HG02981 (cell line): ENCODE measurements at regions not wholly inside any gene's neighbourhood (a gene's known extent, or its start where the extent isn't known, plus 50 kb on each side); places are given as distances from the start of the nearest gene placed in this dataset.
"Not testable (repeated sequence)": the region's sequence is repeated elsewhere in the genome, so short reads cannot be mapped to it uniquely, and the experiment has no call there.

ENCODE experiments used
- ATAC-seq: cut with Tn5 transposase; IDR thresholded peaks from one replicate; pipeline ENCODE4 v1.9.1; 2021; ENCODE audit warnings: mild to moderate bottlenecking, moderate library complexity; ENCODE audit not compliant: unreplicated experiment

DNA sequence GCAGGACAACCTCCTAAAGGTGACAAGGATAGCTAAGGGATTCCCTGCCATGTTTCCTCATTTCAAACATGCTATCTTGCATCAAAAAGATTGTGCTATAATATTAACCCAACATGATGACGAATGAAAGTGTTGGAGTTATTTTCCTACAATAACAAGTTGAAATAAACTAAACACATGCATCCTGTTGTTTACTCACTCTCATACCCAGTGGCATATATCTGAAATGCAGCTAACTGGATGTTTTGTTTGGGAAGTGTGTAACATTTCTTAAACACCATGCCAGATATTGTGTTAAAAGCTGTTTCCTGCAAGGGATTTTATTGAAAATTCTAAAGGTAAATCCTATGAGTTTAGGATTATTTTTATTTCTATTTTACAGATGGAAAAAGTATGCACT, 139.6 kb downstream of the TFPI2 start:
- ATAC-seq = no peak

DNA sequence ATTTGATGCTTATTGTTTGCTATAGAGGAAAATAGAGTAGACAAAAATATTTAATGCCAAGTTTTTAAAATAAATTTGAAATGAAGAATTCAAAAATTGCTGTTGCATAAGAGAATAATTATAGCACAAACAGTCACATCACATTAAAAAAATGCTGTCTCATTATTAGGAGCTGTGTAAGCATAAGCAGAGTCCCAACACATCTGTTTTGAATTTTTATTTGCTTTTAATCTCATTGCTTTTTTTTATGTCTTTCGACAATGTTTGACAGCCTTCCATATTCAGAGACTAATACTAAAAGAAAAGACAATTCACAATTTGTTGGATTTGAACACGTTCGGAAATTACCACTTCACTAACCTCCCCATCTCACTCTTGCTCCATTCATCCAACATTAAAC, 143.5 kb downstream of the TFPI2 start:
- no peak for ATAC-seq

DNA sequence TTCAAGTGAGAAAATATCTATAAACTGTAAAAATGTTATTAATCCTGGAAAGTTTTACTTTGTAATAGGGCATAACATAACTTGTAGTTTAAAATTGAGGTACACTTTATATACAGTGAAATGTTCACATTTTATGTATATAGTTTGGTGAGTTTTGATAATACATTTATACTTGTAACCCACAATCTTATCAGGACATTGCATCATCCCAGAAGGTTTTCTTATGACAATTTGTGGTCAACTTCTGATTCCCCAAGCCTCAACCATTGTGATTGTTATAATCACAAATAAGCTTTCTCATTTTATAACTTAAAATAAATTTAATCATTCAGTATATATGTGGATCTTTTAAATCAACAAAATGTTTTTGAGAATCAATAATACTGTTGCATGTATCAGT, 151.1 kb downstream of the TFPI2 start:
- ATAC-seq = no peak

DNA sequence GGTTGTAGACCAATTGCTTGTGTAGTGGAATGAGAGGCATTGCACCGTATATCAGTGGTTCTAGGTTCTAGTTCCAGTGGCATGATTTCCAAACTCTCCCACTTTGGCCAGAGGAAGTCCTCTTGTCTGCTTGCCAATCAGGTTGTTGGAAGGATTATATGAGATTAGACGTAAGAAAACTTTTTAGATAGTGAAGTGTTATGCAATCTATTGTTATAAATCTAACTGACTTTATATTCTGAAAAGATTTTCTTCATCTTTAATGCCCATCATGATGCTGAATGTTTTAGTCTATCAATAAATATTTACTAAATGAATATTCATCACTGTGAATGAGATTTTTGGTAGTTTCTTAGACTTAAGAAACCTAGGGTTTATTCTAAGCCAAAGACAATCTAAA, 152.6 kb downstream of the TFPI2 start:
- ATAC-seq = no peak

DNA sequence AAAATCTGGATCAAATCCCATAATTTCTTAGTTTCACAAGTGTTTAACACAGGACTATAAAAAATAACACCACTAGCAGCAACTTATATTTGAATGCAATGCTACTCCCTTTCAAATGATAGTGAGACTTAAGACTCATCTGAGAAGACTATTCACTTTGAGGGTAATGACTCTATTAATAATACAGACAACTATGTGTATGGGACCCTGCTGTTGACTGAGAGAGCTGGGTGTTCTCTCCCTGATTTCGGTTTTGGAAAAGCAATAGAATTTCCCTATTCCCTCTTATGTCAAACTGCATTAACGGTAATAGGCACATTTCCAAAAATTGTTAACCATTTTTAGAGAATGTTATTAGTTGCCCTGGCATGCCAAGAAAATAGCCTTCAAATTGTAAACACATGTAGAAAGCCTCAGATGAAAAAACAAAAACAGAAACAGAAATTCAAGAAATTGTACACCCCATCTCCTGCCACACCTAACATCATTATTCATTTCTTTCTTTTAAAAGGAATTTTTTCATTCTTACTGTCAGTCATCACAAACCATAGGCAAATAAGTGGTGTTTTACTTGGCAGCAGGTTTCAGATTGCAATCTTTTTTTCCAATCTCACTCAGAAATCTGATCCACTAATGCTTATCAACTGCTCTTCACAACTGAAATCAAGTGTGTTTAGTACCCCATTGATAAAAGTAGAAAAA, 153.7 kb downstream of the TFPI2 start:
- no peak for ATAC-seq

DNA sequence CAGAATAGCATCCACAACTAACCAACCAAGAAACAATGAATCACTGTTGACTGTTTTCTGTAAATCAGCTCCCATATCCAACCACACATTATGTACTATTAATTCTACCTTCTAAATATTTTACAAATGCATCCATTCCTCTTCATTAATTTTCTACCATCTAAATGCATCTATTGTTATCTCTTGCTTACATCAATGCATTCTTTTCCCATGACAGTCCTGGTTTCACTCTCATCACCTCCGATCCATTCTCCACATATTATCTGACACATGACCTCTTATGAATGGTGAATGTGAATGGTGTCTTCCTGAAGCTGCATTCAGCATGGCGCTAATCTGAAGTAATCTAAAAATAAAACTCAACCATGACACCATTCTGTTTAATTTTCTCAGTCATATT, 153.8 kb upstream of the CALCR start:
- no peak for ATAC-seq

DNA sequence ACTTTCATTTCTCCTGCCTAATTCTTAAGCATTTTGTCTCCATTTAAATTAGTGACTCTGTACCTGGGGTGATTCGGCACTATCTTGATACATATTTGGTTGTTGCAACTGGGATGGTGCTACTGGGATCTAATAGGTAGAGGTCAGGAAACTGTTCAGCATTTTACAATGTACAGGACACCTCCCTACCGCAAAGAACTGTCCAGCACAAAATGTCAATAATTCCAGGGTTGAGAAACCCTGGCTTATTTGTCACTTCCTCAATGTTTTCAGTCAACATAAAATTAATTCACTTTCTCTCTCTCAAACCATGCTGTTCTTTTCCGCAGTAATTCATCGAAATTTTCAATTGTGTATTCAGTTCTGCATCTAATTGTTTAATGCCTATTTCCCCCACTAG, 151.4 kb upstream of the CALCR start:
- no peak for ATAC-seq

DNA sequence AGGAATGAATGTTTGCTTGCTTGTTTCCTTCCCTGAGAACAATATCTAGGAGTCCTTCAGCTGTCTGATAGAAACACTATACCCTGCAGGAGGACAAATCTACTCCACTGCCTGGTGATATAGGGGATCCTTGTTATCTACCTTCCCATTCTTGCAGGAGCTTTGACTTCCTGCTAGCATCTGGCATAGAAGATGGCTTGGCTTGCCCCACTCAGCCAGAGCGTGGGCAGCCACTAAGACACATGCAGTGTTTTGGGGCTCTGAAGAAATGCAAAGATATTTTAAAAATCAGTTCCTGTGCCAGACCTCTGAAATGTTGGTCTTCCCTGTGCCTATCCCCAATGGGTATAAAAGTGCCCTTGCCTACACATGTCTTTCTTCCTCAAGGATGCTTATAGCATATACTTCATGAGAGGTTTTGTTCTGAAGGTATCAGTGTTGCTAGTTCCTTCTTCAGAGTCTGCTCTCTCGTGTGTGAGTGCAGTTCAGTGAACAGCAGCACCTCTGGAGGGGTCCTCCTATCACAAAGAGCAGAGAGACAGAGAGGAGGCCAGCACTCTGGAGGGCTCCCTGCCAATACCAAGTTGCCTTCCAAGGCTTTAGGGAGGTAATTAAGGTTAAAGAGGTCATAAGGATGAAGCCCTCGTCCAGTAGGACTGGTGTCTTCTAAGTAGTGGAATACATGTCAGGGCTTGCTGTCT, 149.1 kb upstream of the CALCR start:
- no peak for ATAC-seq

DNA sequence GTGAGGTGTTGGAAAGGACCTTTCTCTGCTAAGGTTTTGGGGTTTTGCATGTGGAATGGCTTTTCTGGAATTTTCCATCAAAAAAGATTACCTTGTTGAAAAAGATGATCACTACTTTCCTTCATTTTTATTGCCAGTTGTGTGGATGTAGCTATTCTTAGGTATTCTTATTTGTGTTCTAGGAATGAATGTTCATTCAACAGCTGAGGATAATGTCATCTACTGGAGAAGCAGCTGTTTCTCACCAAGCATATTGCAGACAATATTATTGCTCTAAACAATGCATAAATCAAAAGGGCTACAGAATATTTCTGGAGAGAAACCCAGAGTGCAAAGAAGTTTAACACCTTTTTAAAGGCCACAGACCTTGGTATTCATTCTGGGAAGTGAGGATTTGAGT, 145.6 kb upstream of the CALCR start:
- ATAC-seq = no peak

DNA sequence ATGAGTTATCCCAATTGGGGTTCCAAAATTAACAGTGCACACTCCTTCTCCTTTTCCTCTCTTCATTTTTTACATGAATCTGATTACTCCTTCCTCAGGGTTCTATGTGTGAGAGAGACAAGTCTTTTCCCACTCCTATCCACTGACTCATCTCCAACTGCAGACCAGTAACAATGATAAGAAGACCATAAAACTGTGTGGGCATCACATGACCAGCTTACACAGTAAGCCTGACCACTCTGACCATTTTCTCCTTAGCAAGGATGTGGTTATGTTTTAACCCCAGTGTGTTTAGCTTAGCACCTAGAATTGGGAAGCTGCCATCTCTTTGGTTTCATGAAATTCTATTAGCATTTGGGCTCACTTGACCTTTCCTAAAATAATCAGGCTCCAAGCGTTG, 145.0 kb upstream of the CALCR start:
- ATAC-seq = no peak

DNA sequence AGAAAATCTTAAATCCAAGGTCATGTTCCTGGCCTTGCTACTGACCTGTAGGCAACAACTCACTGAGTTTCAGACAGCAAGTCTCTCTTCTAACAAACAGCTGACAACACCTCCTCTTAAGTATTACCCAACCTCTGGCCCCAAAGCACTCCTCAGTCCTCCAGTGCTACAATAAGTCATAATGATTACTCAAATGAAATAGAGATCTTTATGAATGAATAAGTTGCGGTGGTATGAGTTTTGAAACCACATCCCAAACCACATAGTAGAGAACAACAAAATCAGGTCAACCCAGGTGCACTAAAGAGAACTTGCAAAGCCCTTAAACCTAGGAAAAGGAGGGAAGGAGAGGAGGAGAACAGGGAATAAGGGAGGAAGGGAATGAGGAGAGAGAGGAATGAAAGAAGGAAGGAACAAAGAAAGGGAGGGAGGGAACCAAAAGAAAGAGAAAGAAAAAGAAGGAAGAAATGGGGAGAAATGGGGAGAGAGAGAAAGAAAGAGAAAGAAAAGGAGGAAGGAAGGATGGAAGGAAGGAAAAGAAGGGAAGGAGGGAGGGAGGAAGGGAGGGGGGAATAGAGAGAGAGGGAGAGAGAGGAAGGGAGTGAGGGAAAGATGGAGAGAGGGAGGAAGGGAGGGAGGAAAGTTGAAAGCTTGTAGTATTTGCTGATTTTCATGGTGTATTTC, 142.8 kb upstream of the CALCR start:
- no peak for ATAC-seq

DNA sequence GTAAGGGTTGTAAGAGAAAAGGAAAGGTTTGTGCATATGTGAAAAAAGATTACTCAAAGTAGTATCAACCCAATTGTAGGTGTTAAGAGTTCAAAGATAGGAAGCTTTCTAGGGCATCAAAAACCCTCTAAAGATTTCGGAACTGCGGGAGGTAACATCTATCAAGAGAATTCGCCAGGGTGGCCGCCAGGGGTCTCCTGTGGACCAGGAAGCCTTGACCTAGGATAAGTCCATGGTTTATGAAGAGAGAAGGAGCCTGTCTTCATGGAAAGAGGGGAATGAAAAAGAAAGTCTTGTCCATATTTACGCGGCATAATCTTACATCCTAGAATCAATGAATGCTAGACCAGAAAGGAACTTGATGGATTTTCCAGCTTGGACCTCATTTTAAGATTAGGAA, 140.7 kb upstream of the CALCR start:
- ATAC-seq = peak; percentile 75

DNA sequence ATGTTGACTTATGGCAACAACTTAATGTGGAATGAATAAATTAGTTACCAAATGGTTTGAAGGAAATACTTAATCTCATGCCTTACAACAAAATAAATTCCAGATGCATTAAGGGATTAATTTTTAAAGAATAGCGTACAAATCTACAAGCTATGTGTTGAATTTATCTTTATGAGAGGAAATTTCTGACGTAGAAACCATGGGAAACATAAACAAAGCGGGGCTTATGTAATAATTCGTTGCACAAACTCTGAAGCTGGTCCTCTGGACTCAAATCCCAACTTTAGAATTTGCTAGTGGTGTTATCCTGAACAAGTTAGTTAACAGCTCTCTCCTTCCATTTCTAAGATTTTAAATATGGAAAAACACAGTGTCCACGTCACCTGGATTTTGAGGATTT, 137.4 kb upstream of the CALCR start:
- ATAC-seq = no peak

DNA sequence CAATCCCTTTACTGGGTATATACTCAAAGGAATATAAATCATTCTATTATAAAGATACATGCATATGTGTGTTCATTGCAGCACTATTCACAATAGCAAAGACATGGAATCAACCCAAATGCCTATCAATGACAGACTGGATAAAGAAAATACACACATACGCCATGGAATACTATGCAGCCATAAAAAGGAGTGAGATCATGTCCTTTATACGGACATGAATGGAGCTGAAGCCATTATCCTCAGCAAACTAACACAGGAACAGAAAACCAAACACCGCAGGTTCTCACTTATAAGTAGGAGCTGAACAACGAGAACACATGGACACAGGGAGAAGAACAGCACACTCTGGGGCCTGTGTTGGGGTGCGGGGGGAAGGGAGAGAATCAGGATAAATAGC, 133.7 kb upstream of the CALCR start:
- ATAC-seq = not testable (repeated sequence)

DNA sequence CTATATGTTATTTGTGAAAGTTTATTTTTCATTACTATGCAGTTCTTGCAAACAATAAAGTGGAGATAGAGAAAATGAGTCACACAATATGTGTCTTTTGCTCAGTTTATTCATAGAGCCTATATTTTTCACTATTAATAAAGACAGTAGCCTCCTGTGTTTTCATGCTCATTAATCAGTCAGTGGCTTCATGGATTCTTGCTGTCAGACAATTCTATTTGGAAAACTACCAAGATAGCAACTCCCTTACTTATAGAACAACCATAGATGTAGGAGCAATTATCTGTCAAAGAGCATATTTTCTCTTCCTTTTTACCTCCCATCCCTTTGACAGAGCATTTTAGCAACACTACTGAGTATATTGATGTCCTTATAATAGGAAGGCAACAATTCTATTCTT, 132.7 kb upstream of the CALCR start:
- no peak for ATAC-seq

DNA sequence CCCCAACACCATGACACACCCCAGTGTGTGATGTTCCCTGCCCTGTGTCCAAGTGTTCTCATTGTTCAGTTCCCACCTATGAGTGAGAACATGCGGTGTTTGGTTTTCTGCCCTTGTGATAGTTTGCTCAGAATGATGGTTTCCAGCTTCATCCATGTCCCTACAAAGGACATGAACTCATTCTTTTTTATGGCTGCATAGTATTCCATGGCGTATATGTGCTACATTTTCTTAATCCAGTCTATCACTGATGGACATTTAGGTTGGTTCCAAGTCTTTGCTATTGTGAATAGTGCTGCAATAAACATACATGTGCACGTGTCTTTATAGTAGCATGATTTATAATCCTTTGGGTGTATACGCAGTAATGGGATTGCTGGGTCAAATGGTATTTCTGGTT, 131.6 kb upstream of the CALCR start:
- ATAC-seq = not testable (repeated sequence)

DNA sequence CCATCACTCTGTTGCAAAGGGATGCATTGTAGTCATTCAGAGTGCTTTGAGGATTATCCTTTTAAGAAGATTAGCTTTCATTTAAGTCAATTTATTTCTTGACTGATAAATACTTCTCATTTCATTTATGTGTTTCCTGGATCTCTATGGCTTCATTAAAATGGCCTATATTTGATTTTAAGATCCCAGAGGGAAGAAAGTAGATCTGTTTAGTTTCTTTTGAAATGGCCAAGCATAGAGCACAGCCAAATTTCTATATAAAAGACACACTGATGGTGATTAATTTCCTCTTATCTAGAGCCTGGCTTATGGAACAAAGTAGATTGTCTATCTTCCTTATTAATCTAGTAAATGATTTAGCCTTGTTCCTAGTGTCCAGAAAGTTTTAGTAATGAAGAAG, 129.7 kb upstream of the CALCR start:
- no peak for ATAC-seq

DNA sequence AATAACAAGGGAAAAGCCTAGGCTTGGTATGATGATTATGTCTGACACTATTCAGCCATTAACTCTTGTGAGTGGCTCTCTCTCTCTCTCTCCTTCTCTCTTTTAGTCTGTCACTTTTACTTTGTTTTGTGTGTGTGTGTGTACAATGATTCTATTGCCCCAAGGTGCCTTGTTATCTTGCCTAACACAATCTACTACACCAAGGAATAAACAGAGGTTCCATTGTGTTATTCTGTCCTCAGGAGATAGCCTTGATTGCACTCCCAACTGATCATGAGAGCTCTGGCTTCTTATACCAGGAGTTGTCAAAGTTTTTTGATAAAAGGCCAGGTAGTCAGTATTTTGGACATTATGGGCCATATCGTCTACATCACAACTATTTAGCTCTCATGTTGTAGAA, 123.4 kb upstream of the CALCR start:
- no peak for ATAC-seq

DNA sequence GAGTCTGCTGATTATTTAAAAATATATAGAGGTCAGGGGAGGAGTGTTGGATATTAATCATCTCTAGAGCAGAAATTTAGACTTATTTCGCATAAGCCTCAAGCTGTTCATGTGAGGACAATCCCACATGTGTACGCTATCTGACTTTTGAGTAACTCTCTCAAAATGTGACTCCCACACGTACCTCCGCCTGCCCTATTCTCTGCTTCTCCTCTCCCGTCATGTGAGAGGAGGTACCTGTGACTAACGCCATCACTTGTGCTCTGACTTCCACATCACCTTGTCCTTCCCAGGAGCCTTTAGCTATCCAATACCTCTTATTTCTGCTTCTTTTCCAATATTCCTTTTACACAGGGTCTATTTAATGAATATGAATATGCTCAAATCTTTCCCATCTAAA, 119.3 kb upstream of the CALCR start:
- no peak for ATAC-seq

DNA sequence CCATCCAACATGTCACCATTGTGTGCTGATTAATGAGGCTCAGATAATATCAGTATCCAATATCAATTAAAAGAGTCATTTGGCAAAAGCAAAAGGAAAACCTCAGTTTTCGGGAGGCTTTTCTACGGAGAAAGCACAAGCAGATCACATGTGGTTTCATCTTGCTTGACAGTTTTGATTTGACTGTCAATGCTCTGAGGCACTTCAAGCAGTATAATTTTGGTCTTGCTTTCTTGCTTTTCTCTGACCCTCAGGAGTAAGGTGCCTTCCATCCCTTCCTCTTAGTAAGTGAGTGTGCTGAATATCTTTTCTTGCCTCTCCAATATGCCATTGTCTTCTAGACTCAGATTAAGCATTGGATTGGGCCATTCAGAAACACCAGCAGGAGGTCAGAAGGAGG, 115.5 kb upstream of the CALCR start:
- ATAC-seq = no peak

DNA sequence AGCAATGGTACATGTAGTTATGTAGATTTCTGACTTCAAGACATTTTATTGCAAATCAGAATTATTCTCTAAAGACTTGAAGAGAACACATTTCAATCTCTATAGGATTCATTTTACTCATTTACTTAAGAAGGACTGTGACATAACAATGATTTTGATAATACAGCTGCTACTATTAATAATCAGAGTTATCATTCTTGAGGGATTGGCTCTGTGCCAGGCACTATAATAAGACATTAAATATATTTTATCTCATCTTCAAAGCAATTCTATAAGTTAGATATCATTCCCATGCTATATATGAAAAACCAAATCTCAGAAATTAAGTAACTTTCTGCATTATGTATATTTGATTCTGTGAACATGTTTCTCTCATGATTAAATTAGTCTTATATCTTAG, 103.7 kb upstream of the CALCR start:
- no peak for ATAC-seq

DNA sequence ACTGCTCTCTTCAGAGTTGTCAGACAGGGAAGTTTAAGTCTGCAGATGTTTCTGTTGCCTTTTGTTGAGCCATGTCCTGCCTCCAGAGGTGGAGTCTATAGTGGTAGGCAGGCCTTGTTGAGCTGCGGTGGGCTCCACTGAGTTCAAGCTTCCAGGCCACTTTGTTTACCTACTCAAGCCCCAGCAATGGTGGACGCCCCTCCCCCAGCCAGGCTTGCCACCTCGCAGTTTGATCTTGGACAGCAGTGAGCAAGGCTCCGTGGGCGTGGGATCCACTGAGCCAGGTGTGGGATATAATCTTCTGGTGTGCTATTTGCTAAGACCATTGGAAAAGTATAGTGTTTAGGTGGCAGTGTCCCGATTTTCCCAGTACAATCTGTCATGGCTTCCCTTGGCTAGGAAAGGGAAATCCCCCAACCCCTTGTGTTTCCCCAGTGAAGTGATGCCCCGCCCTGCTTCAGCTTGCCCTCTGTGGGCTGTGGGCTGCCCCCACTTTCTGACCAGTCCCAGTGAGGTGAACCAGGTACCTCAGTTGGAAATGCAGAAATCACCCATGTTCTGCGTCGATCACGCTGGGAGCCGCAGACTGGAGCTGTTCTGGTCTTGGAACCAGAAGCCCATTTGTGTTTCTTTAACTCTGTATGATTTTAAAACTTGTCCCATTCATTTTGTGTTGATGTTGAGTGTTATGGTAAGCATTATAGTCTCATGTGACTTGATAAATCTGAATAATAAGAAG, 89.2 kb upstream of the CALCR start:
- no peak for ATAC-seq
